Activated CD4-positive, alpha-beta T cell treated with anti-CD3 and anti-CD28 coated beads for 36 hours (primary cell): ENCODE measurements at regions not wholly inside any gene's neighbourhood (a gene's known extent, or its start where the extent isn't known, plus 50 kb on each side); places are given as distances from the start of the nearest gene placed in this dataset.

ENCODE experiments used
- ATAC-seq: fragments of 200-7000 bp; cut with Tn5 transposase; one replicate; pipeline ENCODE4 v1.10.0; 2021; ENCODE audit warnings: mild to moderate bottlenecking, moderate library complexity
- CTCF ChIA-PET: fragments of 350-600 bp; sonication (Branson Sonifier 250); formaldehyde crosslinking; loops from one replicate; lab custom pipeline; 2021; ENCODE audit warnings: antibody characterized with exemption; lab: Charles Lee
- POLR2A ChIA-PET: fragments of 350-600 bp; sonication (Branson Sonifier 250); formaldehyde crosslinking; loops from one replicate; lab custom pipeline; 2021; ENCODE audit warnings: antibody characterized with exemption, inconsistent platforms; lab: Charles Lee
- DNase-seq: peaks from one replicate; pipeline ENCODE4 v3.0.0-alpha.2; 2020
- H3K27ac Mint-ChIP-seq: one replicate; pipeline ENCODE4 v1.8.0; 2021; ENCODE audit warnings: mixed read lengths
- H3K27me3 Mint-ChIP-seq: one replicate; pipeline ENCODE4 v1.8.0; 2021; ENCODE audit warnings: mixed read lengths
- H3K36me3 Mint-ChIP-seq: one replicate; pipeline ENCODE4 v1.8.0; 2021; ENCODE audit warnings: low read depth, mixed read lengths
- H3K4me1 Mint-ChIP-seq: one replicate; pipeline ENCODE4 v1.8.0; 2021; ENCODE audit warnings: mixed read lengths
- H3K4me3 Mint-ChIP-seq: one replicate; pipeline ENCODE4 v1.8.0; 2021; ENCODE audit warnings: mild to moderate bottlenecking, moderate library complexity, mixed read lengths
- H3K9me3 Mint-ChIP-seq: one replicate; pipeline ENCODE4 v1.8.0; 2021; ENCODE audit warnings: low read depth, mixed read lengths
- intact Hi-C, 2 experiments: fragments of 100-400 bp; cut with DNase I in 1 of 2; cut with micrococcal nuclease in 1 of 2; formaldehyde crosslinking; loops; one replicate each; pipeline versions ENCODE4 v1.14.2 to v1.15.1; 2022 to 2024; cut with DNase I, micrococcal nuclease

DNA sequence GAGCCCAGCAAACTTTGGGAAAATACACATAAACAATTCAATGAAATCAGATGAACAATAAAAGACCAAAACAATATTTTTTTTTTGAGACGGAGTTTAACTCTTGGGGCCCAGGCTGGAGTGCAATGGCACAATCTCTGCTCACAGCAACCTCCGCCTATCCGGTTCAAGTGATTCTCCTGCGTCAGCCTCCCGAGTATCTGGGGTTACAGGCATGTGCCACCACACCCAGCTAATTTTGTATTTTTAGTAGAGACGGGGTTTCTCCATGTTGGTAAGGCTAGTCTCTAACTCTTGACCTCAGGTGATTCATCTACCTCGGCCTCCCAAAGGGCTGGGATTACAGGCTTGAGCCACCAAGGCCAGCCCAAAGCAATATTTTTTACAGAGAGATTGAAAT is 1588.5 kb downstream of the BRINP3 start:
- Mint-ChIP-seq H3K4me3 (no peak overlapping the region), H3K36me3 (no peaks in the 10 kb centered on the region), H3K27me3 (no peaks in the 10 kb centered on the region), H3K4me1 (no peaks in the 10 kb centered on the region), H3K27ac (no peak overlapping the region), H3K9me3 (no peaks in the 10 kb centered on the region)
- DNase-seq (no peak), ATAC-seq (no peak)
- POLR2A ChIA-PET = no interaction called here
- CTCF ChIA-PET = no interaction called here
- intact Hi-C loops = no loop called here

DNA sequence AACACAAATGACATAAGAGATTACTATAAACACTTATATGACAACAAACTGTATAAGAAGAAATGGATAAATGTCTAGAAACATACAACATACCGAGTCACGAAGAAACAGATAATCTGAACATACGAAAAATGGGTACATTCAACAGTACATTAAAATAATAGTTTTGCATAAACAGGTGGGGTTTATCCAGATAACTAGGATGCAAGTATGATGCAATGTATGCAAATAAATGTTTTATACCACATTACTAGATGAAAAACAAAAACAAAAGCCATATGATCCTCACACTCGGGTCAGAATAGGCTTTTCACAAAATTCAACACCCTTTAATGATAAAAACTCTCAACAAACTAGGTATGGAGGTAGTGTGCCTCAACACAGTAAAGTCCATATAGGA is 1585.7 kb downstream of the BRINP3 start:
- Mint-ChIP-seq H3K27ac (no peak overlapping the region), H3K36me3 (no peaks in the 10 kb centered on the region), H3K9me3 (peaks cover 2% of the 10 kb centered on the region), H3K27me3 (no peaks in the 10 kb centered on the region), H3K4me3 (no peak overlapping the region), H3K4me1 (no peaks in the 10 kb centered on the region)
- CTCF ChIA-PET = interaction anchor here (0.7 kb wide), 1 partner anchor 235 kb away, joined by 3 read pairs; no protein-coding TSS in a partner anchor
- intact Hi-C loops = no loop called here
- POLR2A ChIA-PET = no interaction called here
- no peak for DNase-seq
- no peak for ATAC-seq

DNA sequence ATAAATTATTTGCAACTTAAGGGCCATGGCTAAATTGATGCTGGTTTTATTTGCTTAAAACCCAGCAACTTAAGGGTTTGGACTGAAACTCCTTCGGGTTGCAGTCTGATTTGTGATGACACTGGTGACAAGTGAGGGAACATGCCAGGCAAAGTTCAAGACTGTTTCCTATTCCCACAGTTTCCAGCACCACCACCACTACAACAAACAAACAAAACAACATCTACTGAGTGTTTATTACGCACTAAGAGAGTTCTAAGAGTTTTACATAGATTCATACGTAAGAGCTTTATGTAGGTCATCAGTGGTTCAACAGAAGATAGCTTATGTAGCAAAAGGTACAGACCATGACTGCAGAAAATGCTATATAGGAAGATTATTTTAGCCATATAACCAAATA is 1582.1 kb downstream of the BRINP3 start:
- ChIA-PET CTCF (no interaction called here), POLR2A (no interaction called here)
- DNase-seq (no peak), ATAC-seq (no peak)
- intact Hi-C loops = no loop called here
- peaks cover 5% of the 10 kb centered on the region for H3K9me3 Mint-ChIP-seq
- H3K4me1 Mint-ChIP-seq = no peaks in the 10 kb centered on the region
- no peak overlapping the region for H3K27ac Mint-ChIP-seq
- no peak overlapping the region for H3K4me3 Mint-ChIP-seq
- no peaks in the 10 kb centered on the region for H3K36me3 Mint-ChIP-seq
- no peaks in the 10 kb centered on the region for H3K27me3 Mint-ChIP-seq

DNA sequence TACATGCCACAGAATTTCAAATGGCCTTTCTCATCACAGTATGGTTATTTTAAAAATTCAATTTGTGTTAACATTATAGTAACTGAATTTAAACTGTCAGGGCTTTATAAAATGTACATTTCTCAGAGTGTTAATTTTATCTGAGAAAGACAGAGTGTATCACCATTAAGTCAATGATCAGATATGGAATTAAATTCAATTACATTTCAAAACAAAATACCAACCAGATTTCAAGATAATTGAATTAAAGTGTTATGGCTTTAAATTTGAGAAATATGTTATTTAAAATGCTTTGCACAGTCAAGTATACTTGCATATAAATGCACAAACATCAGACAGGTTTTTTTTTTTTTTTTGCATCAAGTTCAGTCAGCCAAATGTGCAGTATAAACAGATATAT is 1574.4 kb downstream of the BRINP3 start:
- no peaks in the 10 kb centered on the region for H3K4me1 Mint-ChIP-seq
- no peak overlapping the region for H3K4me3 Mint-ChIP-seq
- ChIA-PET CTCF (no interaction called here), POLR2A (no interaction called here)
- no peak for ATAC-seq
- H3K27me3 Mint-ChIP-seq = no peaks in the 10 kb centered on the region
- peaks cover 13% of the 10 kb centered on the region for H3K9me3 Mint-ChIP-seq
- DNase-seq = no peak
- H3K27ac Mint-ChIP-seq = no peak overlapping the region
- no peaks in the 10 kb centered on the region for H3K36me3 Mint-ChIP-seq
- intact Hi-C loops = no loop called here

DNA sequence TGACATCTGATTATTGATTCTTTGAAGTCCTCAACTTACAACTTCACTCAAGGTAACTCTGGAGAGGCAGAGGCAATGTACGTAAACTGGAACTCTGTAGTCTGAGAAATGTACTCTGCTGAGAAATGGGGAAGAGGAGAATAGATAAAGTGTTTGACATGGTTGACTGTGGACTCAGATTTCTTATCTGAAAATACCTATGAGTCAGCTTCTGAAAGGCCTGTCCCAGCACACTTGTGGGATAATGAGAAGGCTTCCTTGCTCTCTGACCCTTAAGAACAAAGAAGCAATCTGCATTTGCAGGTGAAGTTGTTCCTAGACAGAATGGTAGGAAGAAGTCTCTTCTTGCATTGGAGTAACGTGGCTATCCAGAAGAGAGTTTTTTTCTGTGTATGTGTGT is 1573.5 kb downstream of the BRINP3 start:
- Mint-ChIP-seq H3K27ac (no peak overlapping the region), H3K4me3 (no peak overlapping the region), H3K27me3 (no peaks in the 10 kb centered on the region), H3K9me3 (peaks cover 13% of the 10 kb centered on the region), H3K36me3 (no peaks in the 10 kb centered on the region), H3K4me1 (no peaks in the 10 kb centered on the region)
- ChIA-PET CTCF (no interaction called here), POLR2A (no interaction called here)
- no peak for ATAC-seq
- intact Hi-C loops = no loop called here
- no peak for DNase-seq

DNA sequence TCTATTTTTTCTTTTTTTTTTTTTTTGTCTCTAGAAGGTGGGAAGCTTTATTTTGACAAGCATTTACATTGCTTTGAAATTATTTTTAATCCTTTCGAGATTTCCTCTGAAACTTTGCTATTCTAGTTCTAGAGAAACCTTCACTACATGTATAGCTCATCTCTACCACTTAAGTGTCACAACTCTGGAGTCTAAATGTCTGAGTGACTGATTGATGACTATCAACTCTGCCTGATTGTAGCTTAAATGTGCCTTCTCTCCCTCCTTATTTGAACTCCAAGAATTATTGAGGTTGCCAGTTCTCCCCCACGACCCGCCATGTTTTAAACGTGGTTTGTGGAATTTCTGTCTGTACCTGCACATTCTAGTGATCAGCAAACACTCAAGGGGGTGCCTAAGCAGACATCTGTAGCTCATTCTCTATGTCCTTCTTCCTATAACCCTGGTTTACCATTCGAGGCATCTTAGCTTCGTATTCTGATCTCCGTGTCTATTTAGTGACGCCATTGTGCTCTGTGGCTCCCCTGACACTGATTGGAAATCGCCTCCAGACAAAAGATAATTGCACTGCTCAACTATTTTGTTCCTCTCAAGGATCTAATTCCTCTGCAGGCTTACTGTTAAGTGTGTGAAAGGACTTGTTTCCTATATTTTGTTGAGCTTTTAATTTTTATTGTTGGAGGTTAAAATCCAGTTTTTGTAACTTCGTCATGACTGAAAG is 1570.6 kb downstream of the BRINP3 start:
- Mint-ChIP-seq H3K36me3 (no peaks in the 10 kb centered on the region), H3K4me3 (no peak overlapping the region), H3K27ac (no peak overlapping the region), H3K27me3 (no peaks in the 10 kb centered on the region), H3K9me3 (peaks cover 8% of the 10 kb centered on the region), H3K4me1 (no peaks in the 10 kb centered on the region)
- CTCF ChIA-PET = no interaction called here
- ATAC-seq = no peak
- DNase-seq = no peak
- intact Hi-C loops = no loop called here
- POLR2A ChIA-PET = no interaction called here

DNA sequence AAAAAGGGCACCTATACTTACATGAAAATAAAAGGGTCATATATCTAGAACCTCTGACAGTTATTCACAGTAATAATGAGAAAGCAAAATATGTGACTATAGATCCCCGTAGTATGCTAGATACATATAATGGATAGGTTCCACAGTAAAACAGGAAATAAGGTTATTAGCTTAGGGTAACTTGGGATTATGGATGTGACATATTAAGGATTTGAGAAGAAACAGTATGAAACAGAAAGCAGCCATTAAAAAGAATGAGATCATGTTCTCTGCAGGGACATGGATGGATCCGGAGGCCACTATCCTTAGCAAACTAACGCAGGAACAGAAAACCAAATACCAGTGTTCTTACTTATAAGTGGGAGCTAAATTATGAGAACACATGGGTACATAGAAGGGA is 1547.3 kb downstream of the BRINP3 start:
- ATAC-seq (no peak), DNase-seq (no peak)
- ChIA-PET CTCF (no interaction called here), POLR2A (no interaction called here)
- Mint-ChIP-seq H3K4me1 (no peaks in the 10 kb centered on the region), H3K4me3 (no peak overlapping the region), H3K27me3 (no peaks in the 10 kb centered on the region), H3K9me3 (peaks cover 4% of the 10 kb centered on the region), H3K36me3 (no peaks in the 10 kb centered on the region), H3K27ac (no peak overlapping the region)
- intact Hi-C loops = no loop called here

DNA sequence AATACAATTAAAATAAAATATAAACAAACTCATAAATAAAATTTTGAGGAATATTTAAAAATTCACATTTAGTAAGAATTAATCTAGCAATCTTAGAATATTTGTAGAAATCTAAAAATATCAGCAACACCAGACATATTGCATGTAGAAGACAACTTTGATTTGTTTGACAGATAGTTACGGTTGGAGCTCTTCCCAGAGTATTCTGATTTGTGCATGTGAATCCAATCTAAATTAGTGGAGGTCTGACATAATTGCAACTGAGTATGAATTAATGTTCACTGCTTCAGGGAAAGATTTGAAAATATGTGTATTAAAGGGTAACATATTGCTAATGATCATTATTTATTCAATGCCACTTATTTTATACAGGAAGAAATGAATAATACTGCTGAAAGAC is 1546.2 kb downstream of the BRINP3 start:
- Mint-ChIP-seq H3K27me3 (no peaks in the 10 kb centered on the region), H3K36me3 (no peaks in the 10 kb centered on the region), H3K27ac (no peak overlapping the region), H3K9me3 (peaks cover 4% of the 10 kb centered on the region), H3K4me3 (no peak overlapping the region), H3K4me1 (no peaks in the 10 kb centered on the region)
- DNase-seq = no peak
- ChIA-PET POLR2A (no interaction called here), CTCF (no interaction called here)
- no peak for ATAC-seq
- intact Hi-C loops = no loop called here

DNA sequence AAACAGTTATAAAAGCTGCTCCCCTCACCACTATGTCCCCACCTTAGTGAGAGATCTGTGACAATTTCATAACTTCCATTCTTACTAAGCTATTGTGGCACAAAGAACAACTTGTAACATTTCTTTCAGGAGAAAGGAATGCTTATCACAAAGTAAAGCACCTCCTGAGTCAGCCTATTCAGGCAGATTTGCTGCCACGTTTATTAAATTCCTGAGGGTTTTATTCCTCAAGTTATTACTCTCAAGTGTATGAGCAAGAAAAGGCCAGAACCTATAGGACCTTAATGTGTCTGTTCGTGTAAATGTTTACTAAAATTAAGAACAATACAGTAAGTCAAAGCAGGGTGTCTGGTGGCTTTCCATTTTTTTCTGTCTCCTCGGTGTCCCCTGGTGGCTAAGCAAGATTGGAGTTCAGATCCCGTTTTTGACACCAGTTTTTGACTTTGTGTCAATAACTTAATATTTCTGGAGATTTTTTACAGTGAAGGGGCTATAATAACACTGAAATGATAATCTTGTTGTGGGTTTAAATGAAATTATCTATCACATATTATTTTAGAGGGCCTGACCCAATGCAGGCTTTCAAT is 1539.6 kb downstream of the BRINP3 start:
- peaks cover 2% of the 10 kb centered on the region for H3K9me3 Mint-ChIP-seq
- CTCF ChIA-PET = no interaction called here
- no peak for ATAC-seq
- intact Hi-C loops = no loop called here
- no peaks in the 10 kb centered on the region for H3K27me3 Mint-ChIP-seq
- H3K36me3 Mint-ChIP-seq = no peaks in the 10 kb centered on the region
- no peak for DNase-seq
- H3K4me1 Mint-ChIP-seq = no peaks in the 10 kb centered on the region
- no peak overlapping the region for H3K4me3 Mint-ChIP-seq
- POLR2A ChIA-PET = no interaction called here
- H3K27ac Mint-ChIP-seq = no peak overlapping the region

DNA sequence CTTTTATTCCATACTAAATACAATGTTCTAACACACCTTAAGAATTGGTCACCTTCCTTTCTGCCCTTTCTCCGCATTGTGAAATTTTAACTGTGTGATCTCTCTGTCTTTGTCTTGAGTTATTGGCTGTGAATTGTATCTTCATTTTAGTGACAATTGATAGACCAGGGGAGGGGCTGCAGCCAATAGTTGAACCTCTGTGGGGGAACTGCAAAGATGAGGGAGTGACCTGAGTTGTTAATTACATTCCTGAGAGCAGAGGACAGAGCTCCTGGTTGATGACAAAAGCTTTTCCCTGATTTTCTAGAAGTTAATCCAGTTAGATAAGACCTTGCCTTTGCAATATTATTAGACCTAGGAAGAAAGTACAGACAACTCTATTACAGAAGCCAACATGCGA is 1535.7 kb downstream of the BRINP3 start:
- Mint-ChIP-seq H3K4me3 (no peak overlapping the region), H3K27ac (no peak overlapping the region), H3K9me3 (no peaks in the 10 kb centered on the region), H3K36me3 (no peaks in the 10 kb centered on the region), H3K4me1 (no peaks in the 10 kb centered on the region), H3K27me3 (no peaks in the 10 kb centered on the region)
- intact Hi-C loops = no loop called here
- CTCF ChIA-PET = no interaction called here
- POLR2A ChIA-PET = no interaction called here
- DNase-seq = no peak
- no peak for ATAC-seq

DNA sequence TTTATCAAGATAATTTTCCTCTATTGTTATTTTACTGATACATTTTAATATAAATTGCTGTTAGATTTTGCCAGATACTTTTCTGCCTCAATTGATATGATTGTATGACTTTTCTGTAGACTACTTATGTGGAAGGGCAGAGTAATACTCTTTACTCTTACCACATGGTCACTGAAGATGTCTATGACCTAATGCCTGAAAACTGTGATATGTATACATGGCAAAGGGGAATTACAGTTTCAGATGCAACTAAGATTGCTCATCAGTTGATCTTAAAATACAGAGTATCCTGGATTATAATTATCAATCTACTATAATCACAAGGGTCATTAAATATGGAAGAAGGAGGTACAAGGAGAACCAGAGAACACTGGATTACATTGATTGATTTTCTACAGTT is 1528.0 kb downstream of the BRINP3 start:
- DNase-seq (no peak), ATAC-seq (no peak)
- H3K4me1 Mint-ChIP-seq = no peaks in the 10 kb centered on the region
- no peaks in the 10 kb centered on the region for H3K27me3 Mint-ChIP-seq
- no peak overlapping the region for H3K27ac Mint-ChIP-seq
- H3K9me3 Mint-ChIP-seq = peaks cover 7% of the 10 kb centered on the region
- no peak overlapping the region for H3K4me3 Mint-ChIP-seq
- ChIA-PET CTCF (no interaction called here), POLR2A (no interaction called here)
- no peaks in the 10 kb centered on the region for H3K36me3 Mint-ChIP-seq
- intact Hi-C loops = no loop called here

DNA sequence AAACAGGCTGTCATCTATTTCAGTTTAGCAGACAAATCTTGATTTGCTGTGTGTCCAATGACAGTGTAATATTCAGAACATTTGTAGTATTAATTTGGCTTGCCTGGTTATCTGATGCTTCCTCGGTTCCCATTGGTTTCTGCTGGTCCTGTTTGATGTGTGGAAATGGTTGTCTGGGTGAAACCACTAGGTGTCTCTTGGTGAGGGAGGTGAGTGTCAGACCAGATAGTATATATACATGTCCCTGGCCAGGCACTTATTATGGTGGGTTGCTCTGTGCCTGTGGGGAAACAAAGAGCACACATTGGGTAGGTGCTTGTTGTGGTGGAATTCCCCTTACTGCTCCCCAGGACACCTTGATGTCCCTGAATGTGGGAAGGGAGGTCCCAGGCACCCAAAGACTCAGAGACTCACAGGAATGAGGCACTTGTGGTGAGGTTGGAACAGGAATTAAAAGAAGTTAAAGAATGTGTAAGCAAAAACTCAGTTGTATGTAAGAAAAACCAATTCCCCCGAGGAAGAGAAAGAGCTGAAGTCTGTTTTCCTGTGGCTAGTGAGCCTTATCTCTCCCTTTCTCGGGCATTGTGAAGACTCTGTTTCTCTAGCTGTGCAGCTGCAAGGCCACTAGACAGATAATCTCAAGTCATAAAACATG is 1519.1 kb downstream of the BRINP3 start:
- Mint-ChIP-seq H3K27ac (no peak overlapping the region), H3K4me1 (no peaks in the 10 kb centered on the region), H3K9me3 (peaks cover 19% of the 10 kb centered on the region), H3K36me3 (no peaks in the 10 kb centered on the region), H3K4me3 (no peak overlapping the region), H3K27me3 (no peaks in the 10 kb centered on the region)
- ChIA-PET CTCF (no interaction called here), POLR2A (no interaction called here)
- intact Hi-C loops = no loop called here
- DNase-seq (no peak), ATAC-seq (no peak)
